Choroid plexus epithelial cell (primary cell): ENCODE measurements at regions not wholly inside any gene's neighbourhood (a gene's known extent, or its start where the extent isn't known, plus 50 kb on each side); places are given as distances from the start of the nearest gene placed in this dataset.
A peak's percentile ranks its signal among the peaks of the same experiment; 100 is the strongest.
"Not testable (repeated sequence)": the region's sequence is repeated elsewhere in the genome, so short reads cannot be mapped to it uniquely, and the experiment has no call there.

Experiments used
- DNase-seq: peaks from one replicate; pipeline ENCODE4 v3.0.0-alpha.2; 2010; ENCODE audit warnings: low read depth
- H3K4me3 ChIP-seq: 2 replicates; pipeline ENCODE4 v1.5.1; 2011; ENCODE audit warnings: low read depth, mild to moderate bottlenecking, control low read depth, low read length, moderate library complexity
- TF ChIP-seq, protein P1 (sequence below): conservative IDR thresholded peaks from 2 replicates; pipeline ENCODE4 v1.5.1; 2011; ENCODE audit warnings: low read depth, mild to moderate bottlenecking, control low read depth, inconsistent platforms, low read length, moderate library complexity

DNA sequence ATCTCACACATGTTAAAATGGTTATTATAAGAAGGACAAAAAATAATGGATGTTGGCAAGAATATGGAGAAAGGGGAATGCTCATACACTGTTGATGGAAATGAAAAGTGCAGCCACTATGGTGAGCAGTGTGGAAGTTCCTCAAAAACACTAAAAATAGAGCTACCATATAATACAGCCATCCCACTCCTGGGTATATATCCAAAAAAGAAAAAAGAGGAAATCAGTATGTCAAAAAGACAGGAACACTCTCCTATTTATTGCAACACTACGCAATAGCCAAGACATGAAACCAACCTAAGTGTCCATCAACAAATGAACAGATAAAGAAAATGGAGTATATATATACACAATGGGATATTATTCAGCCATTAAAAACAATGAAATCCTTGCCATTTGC, 642.6 kb downstream of the RNF144A start:
- TF ChIP-seq, protein P1, sequence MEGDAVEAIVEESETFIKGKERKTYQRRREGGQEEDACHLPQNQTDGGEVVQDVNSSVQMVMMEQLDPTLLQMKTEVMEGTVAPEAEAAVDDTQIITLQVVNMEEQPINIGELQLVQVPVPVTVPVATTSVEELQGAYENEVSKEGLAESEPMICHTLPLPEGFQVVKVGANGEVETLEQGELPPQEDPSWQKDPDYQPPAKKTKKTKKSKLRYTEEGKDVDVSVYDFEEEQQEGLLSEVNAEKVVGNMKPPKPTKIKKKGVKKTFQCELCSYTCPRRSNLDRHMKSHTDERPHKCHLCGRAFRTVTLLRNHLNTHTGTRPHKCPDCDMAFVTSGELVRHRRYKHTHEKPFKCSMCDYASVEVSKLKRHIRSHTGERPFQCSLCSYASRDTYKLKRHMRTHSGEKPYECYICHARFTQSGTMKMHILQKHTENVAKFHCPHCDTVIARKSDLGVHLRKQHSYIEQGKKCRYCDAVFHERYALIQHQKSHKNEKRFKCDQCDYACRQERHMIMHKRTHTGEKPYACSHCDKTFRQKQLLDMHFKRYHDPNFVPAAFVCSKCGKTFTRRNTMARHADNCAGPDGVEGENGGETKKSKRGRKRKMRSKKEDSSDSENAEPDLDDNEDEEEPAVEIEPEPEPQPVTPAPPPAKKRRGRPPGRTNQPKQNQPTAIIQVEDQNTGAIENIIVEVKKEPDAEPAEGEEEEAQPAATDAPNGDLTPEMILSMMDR, result no peak
- no peak for DNase-seq
- H3K4me3 ChIP-seq, result no peak overlapping the region

DNA sequence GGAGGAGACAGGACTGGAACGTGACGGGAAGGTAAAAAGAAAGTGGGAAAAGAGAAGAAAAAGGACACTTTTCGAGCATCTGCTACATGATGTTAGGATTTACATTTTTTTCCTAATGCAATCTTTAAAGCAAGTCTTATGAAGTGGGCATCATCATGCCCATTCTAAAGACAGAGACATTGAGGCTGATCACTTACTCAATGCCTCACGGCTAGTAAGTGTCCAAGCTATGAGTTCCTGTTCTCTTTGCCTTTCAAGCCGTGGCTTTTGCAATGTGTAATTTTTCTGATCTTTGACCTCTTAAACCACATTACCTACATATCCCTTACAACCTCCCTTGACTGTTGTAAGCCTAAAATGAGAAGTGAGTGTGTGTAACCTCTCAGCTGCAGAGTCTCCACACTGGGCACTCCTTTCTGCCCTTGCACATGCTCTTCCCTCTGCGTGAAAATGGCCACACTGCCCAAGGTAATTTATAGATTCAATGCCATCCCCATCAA, 649.2 kb downstream of the RNF144A start:
- peak; percentile 0 for DNase-seq
- TF ChIP-seq, protein P1, result no peak
- H3K4me3 ChIP-seq, result no peak overlapping the region

DNA sequence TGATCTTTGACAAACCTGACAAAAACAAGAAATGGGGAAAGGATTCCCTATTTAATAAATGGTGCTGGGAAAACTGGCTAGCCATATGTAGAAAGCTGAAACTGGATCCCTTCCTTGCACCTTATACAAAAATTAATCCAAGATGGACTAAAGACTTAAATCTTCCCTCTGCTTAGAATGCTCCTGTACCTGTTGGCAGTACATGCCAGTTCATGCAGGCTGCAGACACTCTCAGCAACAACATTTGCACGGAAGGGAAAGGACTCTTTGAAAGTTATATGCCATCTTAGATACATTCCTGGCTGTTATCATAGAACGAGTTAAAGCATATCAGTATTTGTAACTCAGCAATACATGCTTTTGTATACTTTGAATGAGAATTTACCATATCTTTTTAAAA, 649.9 kb downstream of the RNF144A start:
- not testable (repeated sequence) for H3K4me3 ChIP-seq, DNase-seq

DNA sequence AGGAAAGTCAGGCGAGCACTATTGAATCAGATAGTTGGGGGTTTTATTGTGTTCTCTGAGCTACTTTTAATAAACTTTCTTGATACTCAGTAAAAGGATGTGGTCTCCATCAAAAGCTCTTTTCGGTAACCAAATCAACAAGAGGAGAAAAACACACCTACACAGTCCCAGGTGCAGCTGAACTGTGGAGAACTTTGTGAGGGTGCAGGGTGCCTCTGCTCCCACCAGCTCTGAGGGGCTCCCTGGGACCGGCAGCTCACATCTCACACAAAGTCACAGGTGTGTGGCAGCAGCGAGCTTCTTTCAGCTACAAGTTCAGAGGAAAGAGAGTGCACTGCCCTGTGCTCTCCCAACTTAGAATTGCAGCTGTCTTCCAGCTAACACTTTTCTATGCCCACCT, 650.4 kb downstream of the RNF144A start:
- DNase-seq, result no peak
- TF ChIP-seq, protein P1, result no peak
- no peak overlapping the region for H3K4me3 ChIP-seq

DNA sequence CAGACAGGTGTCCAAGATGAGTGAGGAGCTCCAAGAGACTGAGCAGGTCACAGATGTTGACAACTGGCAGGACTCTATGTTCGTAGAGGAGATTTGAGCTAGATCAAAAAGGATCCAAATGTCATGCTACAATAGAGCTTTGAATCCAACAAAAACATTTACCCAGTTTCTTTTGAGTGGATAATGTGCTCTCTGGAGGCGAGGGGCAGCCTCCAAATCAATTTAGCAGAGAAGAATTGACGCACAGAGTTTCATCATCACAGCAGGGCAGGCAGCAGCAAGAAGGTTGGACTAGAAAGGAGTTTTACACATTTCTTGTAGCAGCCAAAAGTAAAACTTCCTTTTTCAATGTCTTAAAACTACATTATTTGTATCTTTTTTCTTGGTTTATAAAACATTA, 653.0 kb downstream of the RNF144A start:
- H3K4me3 ChIP-seq, result no peak overlapping the region
- TF ChIP-seq, protein P1, result no peak
- DNase-seq, result no peak

DNA sequence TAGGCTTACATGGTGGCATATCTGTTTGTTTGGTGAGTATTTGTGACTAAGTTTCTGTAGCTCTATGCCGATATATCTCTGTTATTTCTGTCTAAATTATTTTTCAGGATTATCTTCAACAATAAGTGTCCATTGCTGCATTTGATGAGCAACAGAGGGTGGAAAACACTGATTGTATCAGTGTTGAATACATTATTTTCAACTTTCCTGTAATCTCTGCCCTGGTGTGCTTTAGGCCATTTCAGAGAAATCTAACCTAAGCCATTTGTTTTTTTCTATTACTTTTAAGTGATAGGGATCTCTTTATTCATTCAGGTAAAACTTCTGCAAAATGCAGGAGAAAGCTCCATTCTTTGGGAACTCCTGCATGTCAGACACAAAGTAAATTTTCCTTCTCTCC, 654.5 kb downstream of the RNF144A start:
- no peak for DNase-seq
- H3K4me3 ChIP-seq, result no peak overlapping the region
- TF ChIP-seq, protein P1, result no peak

DNA sequence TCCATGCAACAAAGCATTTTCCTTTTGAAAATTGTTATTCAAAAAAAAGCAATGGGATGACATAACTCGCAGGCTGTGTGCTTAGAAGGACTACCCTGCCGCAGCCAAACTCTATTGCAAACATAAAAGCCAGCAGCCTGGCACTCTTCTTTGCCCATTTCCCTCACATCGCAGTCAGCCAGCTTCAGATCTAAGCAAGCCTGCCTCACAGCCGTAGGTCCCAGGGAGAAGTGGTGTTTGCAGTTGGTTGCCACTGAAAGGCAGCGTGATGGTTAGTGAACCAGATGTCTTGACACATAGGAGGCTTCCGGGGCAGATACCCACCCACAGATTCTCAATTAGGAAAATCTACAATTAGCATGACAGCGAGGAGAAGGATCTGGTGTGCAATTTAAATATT, 655.2 kb downstream of the RNF144A start:
- TF ChIP-seq, protein P1, result no peak
- no peak for DNase-seq
- H3K4me3 ChIP-seq, result no peak overlapping the region
